PC-3 (cell line): ENCODE measurements at regions not wholly inside any gene's neighbourhood (a gene's known extent, or its start where the extent isn't known, plus 50 kb on each side); places are given as distances from the start of the nearest gene placed in this dataset.

Experiments
- ATAC-seq: fragments of 200-7000 bp; cut with Tn5 transposase; 2 replicates; pipeline ENCODE4 v1.9.1; 2020; ENCODE audit warnings: mild to moderate bottlenecking, moderate library complexity
- BruUV-seq: library from RNA; stranded (reverse); fragments of 400-500 nt; replicated peaks from 2 replicates; lab custom pipeline; 2021; lab: Mats Ljungman, UMichigan
- CTCF ChIA-PET: fragments of 300-600 bp; sonication (Branson Sonifier 250); formaldehyde crosslinking; loops from one replicate; lab custom pipeline; 2022; ENCODE audit warnings: antibody characterized with exemption; lab: Charles Lee
- POLR2A ChIA-PET: fragments of 300-600 bp; sonication (Branson Sonifier 250); formaldehyde crosslinking; loops from one replicate; lab custom pipeline; 2022; ENCODE audit warnings: antibody characterized with exemption; ENCODE audit not compliant: unreplicated experiment; lab: Charles Lee
- DNase-seq: peaks from one replicate; pipeline ENCODE4 v3.0.0-alpha.2; 2015
- H2AFZ ChIP-seq: fragments of 300-600 bp; sonication (generic); 2 replicates; pipeline ENCODE4 v1.6.0; 2016; ENCODE audit warnings: antibody characterized with exemption, low read length
- H3F3A ChIP-seq: fragments of 300-600 bp; sonication (generic); one replicate; pipeline ENCODE4 v1.6.0; 2017; ENCODE audit warnings: antibody characterized with exemption, low read length, control low read depth, mild to moderate bottlenecking; ENCODE audit not compliant: unreplicated experiment
- H3K27ac ChIP-seq: fragments of 300-600 bp; sonication (generic); 2 replicates; pipeline ENCODE4 v1.5.1; 2016; ENCODE audit warnings: mild to moderate bottlenecking, low read length
- H3K27me3 ChIP-seq: fragments of 300-600 bp; sonication (generic); 2 replicates; pipeline ENCODE4 v1.6.1; 2016; ENCODE audit warnings: low read length, mixed read lengths
- H3K36me3 ChIP-seq: fragments of 300-600 bp; sonication (generic); 2 replicates; pipeline ENCODE4 v1.6.1; 2016; ENCODE audit warnings: low read depth, mixed run types, low read length, mixed read lengths
- H3K4me1 ChIP-seq: fragments of 300-600 bp; sonication (generic); 2 replicates; pipeline ENCODE4 v1.5.1; 2016; ENCODE audit warnings: low read length; ENCODE audit not compliant: insufficient read depth
- H3K4me2 ChIP-seq: fragments of 300-600 bp; sonication (generic); 2 replicates; pipeline ENCODE4 v1.6.0; 2016; ENCODE audit warnings: low read length
- H3K4me3 ChIP-seq: fragments of 300-600 bp; sonication (generic); 2 replicates; pipeline ENCODE4 v1.5.1; 2016; ENCODE audit warnings: mild to moderate bottlenecking, low read length, mixed read lengths
- H3K79me2 ChIP-seq: fragments of 300-600 bp; sonication (generic); 2 replicates; pipeline ENCODE4 v1.6.1; 2017; ENCODE audit warnings: low read length, mixed read lengths
- H3K9ac ChIP-seq: fragments of 300-600 bp; sonication (generic); 2 replicates; pipeline ENCODE4 v1.6.0; 2016; ENCODE audit warnings: mild to moderate bottlenecking, low read length
- H3K9me2 ChIP-seq: fragments of 300-600 bp; sonication (generic); replicated peaks from 2 replicates; pipeline ENCODE4 v1.6.1; 2016; ENCODE audit warnings: mixed run types, low read length, mixed read lengths
- H3K9me3 ChIP-seq: fragments of 300-600 bp; sonication (generic); 2 replicates; pipeline ENCODE4 v1.6.1; 2016; ENCODE audit warnings: low read length, mixed read lengths
- H4K20me1 ChIP-seq: fragments of 300-600 bp; sonication (generic); 2 replicates; pipeline ENCODE4 v1.6.1; 2016; ENCODE audit warnings: low read length, mixed read lengths
- EZH2 ChIP-seq: fragments of 300-600 bp; sonication (generic); IDR thresholded peaks from one replicate; pipeline ENCODE4 v1.6.1; 2017; ENCODE audit warnings: antibody characterized with exemption, mild to moderate bottlenecking, low read length; ENCODE audit not compliant: unreplicated experiment
- EZH2phosphoT487 ChIP-seq: fragments of 300-600 bp; sonication (generic); IDR thresholded peaks from 2 replicates; pipeline ENCODE4 v1.6.1; 2018; ENCODE audit warnings: mild to moderate bottlenecking, antibody characterized with exemption, low read length, borderline replicate concordance
- intact Hi-C: fragments of 100-400 bp; cut with micrococcal nuclease; formaldehyde crosslinking; loops from 2 replicates; pipeline ENCODE4 v1.9.0; 2023
- TF ChIP-seq, protein P1 (sequence below): fragments of 300-600 bp; sonication (generic); conservative IDR thresholded peaks from 2 replicates; pipeline ENCODE4 v1.5.1; 2017; ENCODE audit warnings: antibody characterized with exemption, low read depth, mild to moderate bottlenecking, low read length

DNA sequence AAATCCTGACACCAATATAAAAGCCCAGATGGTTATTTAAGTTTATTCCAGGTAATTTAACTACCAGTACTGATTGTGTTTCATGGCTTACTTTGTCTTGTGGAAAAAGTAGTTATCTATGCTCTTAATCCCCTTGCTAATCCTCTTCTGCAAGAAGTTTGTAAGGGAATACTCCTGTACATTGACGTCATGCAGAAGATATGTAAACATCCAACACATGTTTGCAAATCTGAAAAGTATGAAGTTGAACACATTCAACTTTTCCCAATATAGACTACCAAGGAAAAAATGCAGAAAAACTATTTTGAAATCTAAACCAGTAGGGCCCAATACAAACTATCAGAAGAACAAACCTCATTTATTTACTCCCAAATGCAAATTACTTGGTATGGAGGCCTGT, 56.3 kb upstream of the ELL2 start:
- H3K9me2 ChIP-seq, result no peaks in the 10 kb centered on the region
- intact Hi-C loops, result no loop called here
- no peaks in the 10 kb centered on the region for H4K20me1 ChIP-seq
- no peak overlapping the region for H3K9ac ChIP-seq
- H3K27me3 ChIP-seq, result no peaks in the 10 kb centered on the region
- no peak overlapping the region for H3K4me3 ChIP-seq
- H2AFZ ChIP-seq, result no peak overlapping the region
- DNase-seq, result peak; percentile 19
- ChIA-PET CTCF (no interaction called here), POLR2A (no interaction called here)
- ATAC-seq, result no peak
- no peaks in the 10 kb centered on the region for H3K79me2 ChIP-seq
- no peaks in the 10 kb centered on the region for H3K9me3 ChIP-seq
- no peak overlapping the region for H3K4me2 ChIP-seq
- H3K36me3 ChIP-seq, result no peaks in the 10 kb centered on the region
- H3K27ac ChIP-seq, result no peak overlapping the region
- peaks cover 11% of the 10 kb centered on the region; the same call in 1 of the 2 replicates for H3K4me1 ChIP-seq
- TF ChIP-seq EZH2 (no peak), EZH2phosphoT487 (no peak)
- TF ChIP-seq, protein P1, sequence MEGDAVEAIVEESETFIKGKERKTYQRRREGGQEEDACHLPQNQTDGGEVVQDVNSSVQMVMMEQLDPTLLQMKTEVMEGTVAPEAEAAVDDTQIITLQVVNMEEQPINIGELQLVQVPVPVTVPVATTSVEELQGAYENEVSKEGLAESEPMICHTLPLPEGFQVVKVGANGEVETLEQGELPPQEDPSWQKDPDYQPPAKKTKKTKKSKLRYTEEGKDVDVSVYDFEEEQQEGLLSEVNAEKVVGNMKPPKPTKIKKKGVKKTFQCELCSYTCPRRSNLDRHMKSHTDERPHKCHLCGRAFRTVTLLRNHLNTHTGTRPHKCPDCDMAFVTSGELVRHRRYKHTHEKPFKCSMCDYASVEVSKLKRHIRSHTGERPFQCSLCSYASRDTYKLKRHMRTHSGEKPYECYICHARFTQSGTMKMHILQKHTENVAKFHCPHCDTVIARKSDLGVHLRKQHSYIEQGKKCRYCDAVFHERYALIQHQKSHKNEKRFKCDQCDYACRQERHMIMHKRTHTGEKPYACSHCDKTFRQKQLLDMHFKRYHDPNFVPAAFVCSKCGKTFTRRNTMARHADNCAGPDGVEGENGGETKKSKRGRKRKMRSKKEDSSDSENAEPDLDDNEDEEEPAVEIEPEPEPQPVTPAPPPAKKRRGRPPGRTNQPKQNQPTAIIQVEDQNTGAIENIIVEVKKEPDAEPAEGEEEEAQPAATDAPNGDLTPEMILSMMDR, result no peak
- BruUV-seq, result no TSS peak
- no peaks in the 10 kb centered on the region for H3F3A ChIP-seq

DNA sequence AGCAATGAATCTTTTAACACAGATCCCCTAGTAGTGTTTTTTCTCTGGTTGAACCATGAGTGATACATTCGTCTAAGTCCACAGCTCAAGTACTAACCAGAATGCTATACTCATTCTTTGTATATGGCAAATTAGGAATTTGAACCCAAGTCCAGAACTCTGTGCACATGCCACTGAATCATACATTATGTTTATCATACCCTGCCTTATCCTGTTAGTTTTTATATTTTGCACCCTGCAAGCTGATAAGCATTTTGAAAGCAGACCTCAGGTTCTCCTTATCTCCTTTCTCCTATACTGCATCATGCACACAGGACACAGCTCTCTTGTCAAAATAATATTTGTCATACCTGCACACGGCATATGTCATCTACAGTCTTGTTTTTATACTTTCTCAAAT, 54.6 kb upstream of the ELL2 start:
- ChIA-PET POLR2A (no interaction called here), CTCF (no interaction called here)
- no peaks in the 10 kb centered on the region for H3K36me3 ChIP-seq
- H3K9me2 ChIP-seq, result no peaks in the 10 kb centered on the region
- no peaks in the 10 kb centered on the region for H4K20me1 ChIP-seq
- no peak overlapping the region for H3K27ac ChIP-seq
- no peak overlapping the region for H3K4me2 ChIP-seq
- H3K27me3 ChIP-seq, result no peaks in the 10 kb centered on the region
- BruUV-seq, result no TSS peak
- no peak overlapping the region for H2AFZ ChIP-seq
- H3K79me2 ChIP-seq, result no peaks in the 10 kb centered on the region
- no peaks in the 10 kb centered on the region for H3F3A ChIP-seq
- ATAC-seq, result no peak
- H3K4me3 ChIP-seq, result no peak overlapping the region
- 0 out of 2 replicates have a peak, but pooled peaks cover 9% of the 10 kb centered on the region for H3K4me1 ChIP-seq
- intact Hi-C loops, result no loop called here
- no peaks in the 10 kb centered on the region for H3K9me3 ChIP-seq
- TF ChIP-seq EZH2, result no peak
- TF ChIP-seq EZH2phosphoT487, result no peak
- TF ChIP-seq, protein P1, result no peak
- no peak overlapping the region for H3K9ac ChIP-seq
- no peak for DNase-seq

DNA sequence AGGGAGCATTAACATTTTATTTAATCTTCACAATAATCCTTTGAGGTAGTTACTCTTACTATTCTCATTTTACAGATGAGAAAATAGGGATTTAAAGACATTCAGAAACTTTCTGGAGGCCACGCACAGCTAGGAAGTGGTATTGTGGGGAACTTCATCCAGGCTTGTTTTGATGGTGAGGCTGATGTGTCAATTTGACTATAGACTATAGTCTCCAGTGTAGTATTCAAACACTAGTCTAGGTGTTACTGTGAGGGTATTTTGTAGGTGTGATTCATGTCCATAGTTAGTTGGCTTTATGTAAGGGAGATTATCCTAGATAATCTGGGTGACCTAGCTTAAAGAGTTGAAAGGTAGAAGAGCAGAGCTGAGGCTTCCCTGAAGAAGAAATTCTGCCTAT, 54.1 kb upstream of the ELL2 start:
- Histone ChIP-seq H3K9me2 (no peaks in the 10 kb centered on the region), H3K27ac (no peak overlapping the region), H3K4me1 (0 out of 2 replicates have a peak, but pooled peaks cover 9% of the 10 kb centered on the region), H3K4me2 (no peak overlapping the region), H3K27me3 (no peaks in the 10 kb centered on the region), H3K79me2 (no peaks in the 10 kb centered on the region), H3K36me3 (no peaks in the 10 kb centered on the region), H3K9me3 (no peaks in the 10 kb centered on the region), H4K20me1 (no peaks in the 10 kb centered on the region), H3K9ac (no peak overlapping the region), H3K4me3 (no peak overlapping the region), H2AFZ (no peak overlapping the region), H3F3A (no peaks in the 10 kb centered on the region)
- ChIA-PET POLR2A (no interaction called here), CTCF (no interaction called here)
- no peak for DNase-seq
- TF ChIP-seq EZH2, result no peak
- TF ChIP-seq, protein P1, result no peak
- no peak for TF ChIP-seq EZH2phosphoT487
- no TSS peak for BruUV-seq
- intact Hi-C loops, result no loop called here
- no peak for ATAC-seq
